ENCODE measurements at regions not wholly inside any gene's neighbourhood (a gene's known extent, or its start where the extent isn't known, plus 50 kb on each side); places are given as distances from the start of the nearest gene placed in this dataset.

- TF ChIP-seq EZH2 (IDR thresholded peaks at IDR 0.05; ENCODE audit: low read length, unreplicated experiment), result no peak
- TF ChIP-seq CTCF (conservative IDR thresholded peaks at IDR 0.05; ENCODE audit: low read depth, low read length), result no peak
- TF ChIP-seq EZH2phosphoT487 (IDR thresholded peaks at IDR 0.05; ENCODE audit: borderline replicate concordance, low read length), result no peak
Observed at GRCh38 chr7:136267822-136268221, 290.7 kb upstream of the MTPN start.
